GM20000 (cell line): ENCODE measurements at regions not wholly inside any gene's neighbourhood (a gene's known extent, or its start where the extent isn't known, plus 50 kb on each side); places are given as distances from the start of the nearest gene placed in this dataset.

Source experiments
- DNase-seq: peaks from one replicate; pipeline ENCODE4 v3.0.0; 2012; ENCODE audit warnings: low spot score
- CTCF ChIP-seq: IDR thresholded peaks from 2 replicates; pipeline ENCODE4 v1.5.1; 2012; ENCODE audit warnings: mild to moderate bottlenecking, control low read depth; ENCODE audit errors: extremely low read depth, missing control alignments

DNA sequence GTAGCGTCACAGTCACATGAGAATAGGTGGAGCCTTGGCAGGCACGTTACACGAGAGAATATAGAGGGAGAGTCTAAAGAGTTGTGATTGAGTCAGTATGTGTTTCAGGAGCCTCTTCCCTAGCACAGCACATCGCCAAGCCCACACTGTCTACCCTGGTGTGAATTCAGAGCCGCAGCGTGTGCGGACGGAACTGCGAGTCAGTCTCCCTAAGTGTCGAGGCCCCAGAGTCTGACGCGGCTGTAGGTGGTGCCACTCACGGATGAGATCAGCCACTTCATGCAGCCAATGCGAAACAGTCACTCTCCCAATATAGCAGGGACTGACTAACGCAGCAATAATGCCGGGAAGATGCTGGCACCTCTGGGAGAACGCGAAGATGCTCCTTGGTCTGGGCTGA, 587.3 kb upstream of the ID2 start:
- no peak for DNase-seq

DNA sequence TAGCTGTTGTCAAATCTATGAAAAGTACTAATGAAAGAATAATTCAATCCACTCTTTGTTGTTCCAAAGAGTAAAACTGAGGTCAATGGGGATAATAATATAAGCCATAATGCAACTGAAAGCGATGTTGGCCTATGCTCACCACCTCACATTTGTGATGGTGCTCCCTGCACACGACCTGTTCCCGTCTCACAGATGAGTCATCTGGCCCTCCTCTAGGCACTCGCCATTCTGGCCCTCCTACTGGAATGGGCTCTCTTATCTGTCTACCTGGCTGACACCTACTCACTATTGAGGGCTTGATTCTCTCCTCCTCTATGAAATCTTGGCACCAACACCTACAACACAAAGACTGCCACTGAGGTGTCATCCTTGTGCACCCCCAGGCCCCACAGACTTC, 585.9 kb upstream of the ID2 start:
- no peak for DNase-seq
- no peak for TF ChIP-seq CTCF

More for the DNA sequence above, 587.3 kb upstream of the ID2 start:
- TF ChIP-seq CTCF: no peak

- DNase-seq: no peak
- TF ChIP-seq CTCF: no peak
Observed at GRCh38 chr2:8096484-8096883, 585.4 kb upstream of the ID2 start.

GRCh38 chr2:8098476-8099266, 583.2 kb upstream of the ID2 start:
- no peak for TF ChIP-seq CTCF
- no peak for DNase-seq

- DNase-seq: no peak
- no peak for TF ChIP-seq CTCF
Observed at GRCh38 chr2:8099267-8099582, 582.6 kb upstream of the ID2 start.

DNA sequence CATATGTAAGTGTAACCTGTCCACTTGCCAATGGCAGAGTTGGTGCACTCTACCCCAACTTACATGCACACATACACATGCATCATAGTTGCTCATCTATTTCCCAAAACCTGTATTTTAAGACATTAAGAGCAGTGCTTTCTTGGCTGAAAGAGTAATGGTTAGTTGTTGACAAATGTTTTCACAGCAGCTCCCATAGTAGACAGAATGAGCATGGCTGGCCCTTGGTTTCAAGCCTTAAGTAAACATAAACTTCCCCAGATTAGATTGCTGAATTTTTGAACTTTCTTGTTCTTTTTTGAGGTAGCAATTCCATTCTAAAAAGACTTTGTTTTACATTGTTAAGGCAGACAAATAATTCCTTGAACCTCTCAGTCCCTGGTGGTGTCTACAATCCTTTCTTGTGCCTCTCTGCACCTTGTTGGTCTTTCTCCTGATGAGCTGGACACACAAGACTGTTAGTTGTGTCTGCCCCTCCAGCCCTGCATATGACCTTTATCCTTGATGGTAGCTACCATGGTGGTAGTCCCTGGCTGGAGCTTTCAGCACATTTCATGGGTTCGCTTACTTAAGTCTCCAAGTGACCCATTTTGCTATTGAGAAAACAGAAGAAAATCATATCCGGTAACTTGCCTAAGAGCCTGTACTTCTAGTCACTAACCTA, 580.1 kb upstream of the ID2 start:
- no peak for DNase-seq
- no peak for TF ChIP-seq CTCF

- DNase-seq: no peak
- TF ChIP-seq CTCF: no peak
Observed at GRCh38 chr2:8102470-8102869, 579.4 kb upstream of the ID2 start.
